ENCODE measurements at regions not wholly inside any gene's neighbourhood (a gene's known extent, or its start where the extent isn't known, plus 50 kb on each side); places are given as distances from the start of the nearest gene placed in this dataset.

GRCh38 chrY:12981074-12981473 lies 76.4 kb downstream of the DDX3Y start:
- DNase-seq (ENCODE audit: extremely low read depth in 1 of 11, low read depth in 9 of 11, low spot score in 4 of 11) = no peak

GRCh38 chrY:12982249-12982829 lies 77.7 kb downstream of the DDX3Y start:
- DNase-seq (ENCODE audit: extremely low read depth in 1 of 11, low read depth in 9 of 11, low spot score in 4 of 11) = no peak

GRCh38 chrY:12984637-12985344 lies 80.1 kb downstream of the DDX3Y start:
- DNase-seq (ENCODE audit: extremely low read depth in 1 of 11, low read depth in 9 of 11, low spot score in 4 of 11) = peak in 2 of 11 donors; percentile 3

GRCh38 chrY:13017493-13017892 lies 112.8 kb downstream of the DDX3Y start:
- DNase-seq (ENCODE audit: extremely low read depth in 1 of 11, low read depth in 9 of 11, low spot score in 4 of 11) = no peak

- DNase-seq (ENCODE audit: extremely low read depth in 1 of 11, low read depth in 9 of 11, low spot score in 4 of 11) = no peak
Observed at GRCh38 chrY:13019486-13019885, 114.8 kb downstream of the DDX3Y start.

GRCh38 chrY:13020839-13021238 lies 116.2 kb downstream of the DDX3Y start:
- no peak for DNase-seq (ENCODE audit: extremely low read depth in 1 of 11, low read depth in 9 of 11, low spot score in 4 of 11)

GRCh38 chrY:13023607-13024006 lies 118.9 kb downstream of the DDX3Y start:
- DNase-seq (ENCODE audit: extremely low read depth in 1 of 11, low read depth in 9 of 11, low spot score in 4 of 11) = no peak

- no peak for DNase-seq (ENCODE audit: extremely low read depth in 1 of 11, low read depth in 9 of 11, low spot score in 4 of 11)
Observed at GRCh38 chrY:13024447-13024846, 119.8 kb downstream of the DDX3Y start.

GRCh38 chrY:13026906-13027305 lies 122.2 kb downstream of the DDX3Y start:
- no peak for DNase-seq (ENCODE audit: extremely low read depth in 1 of 11, low read depth in 9 of 11, low spot score in 4 of 11)

GRCh38 chrY:13040232-13040631 lies 135.6 kb downstream of the DDX3Y start:
- DNase-seq (ENCODE audit: extremely low read depth in 1 of 11, low read depth in 9 of 11, low spot score in 4 of 11) = no peak

- DNase-seq (ENCODE audit: extremely low read depth in 1 of 11, low read depth in 9 of 11, low spot score in 4 of 11) = no peak
Observed at GRCh38 chrY:13053501-13053900, 148.8 kb downstream of the DDX3Y start.

- DNase-seq (ENCODE audit: extremely low read depth in 1 of 11, low read depth in 9 of 11, low spot score in 4 of 11) = no peak
Observed at GRCh38 chrY:13066372-13066771, 161.7 kb downstream of the DDX3Y start.

GRCh38 chrY:13068696-13069095 lies 164.0 kb downstream of the DDX3Y start:
- DNase-seq (ENCODE audit: extremely low read depth in 1 of 11, low read depth in 9 of 11, low spot score in 4 of 11) = no peak

- no peak for DNase-seq (ENCODE audit: extremely low read depth in 1 of 11, low read depth in 9 of 11, low spot score in 4 of 11)
Observed at GRCh38 chrY:13069111-13069510, 164.4 kb downstream of the DDX3Y start.

- DNase-seq (ENCODE audit: extremely low read depth in 1 of 11, low read depth in 9 of 11, low spot score in 4 of 11) = no peak
Observed at GRCh38 chrY:13082748-13083147, 178.1 kb downstream of the DDX3Y start.

GRCh38 chrY:13091575-13091974 lies 186.9 kb downstream of the DDX3Y start:
- DNase-seq (ENCODE audit: extremely low read depth in 1 of 11, low read depth in 9 of 11, low spot score in 4 of 11) = no peak

- no peak for DNase-seq (ENCODE audit: extremely low read depth in 1 of 11, low read depth in 9 of 11, low spot score in 4 of 11)
Observed at GRCh38 chrY:13092986-13093385, 188.3 kb downstream of the DDX3Y start.

GRCh38 chrY:13093461-13093860 lies 188.8 kb downstream of the DDX3Y start:
- DNase-seq (ENCODE audit: extremely low read depth in 1 of 11, low read depth in 9 of 11, low spot score in 4 of 11) = no peak

- no peak for DNase-seq (ENCODE audit: extremely low read depth in 1 of 11, low read depth in 9 of 11, low spot score in 4 of 11)
Observed at GRCh38 chrY:13094411-13094810, 189.7 kb downstream of the DDX3Y start.

- no peak for DNase-seq (ENCODE audit: extremely low read depth in 1 of 11, low read depth in 9 of 11, low spot score in 4 of 11)
Observed at GRCh38 chrY:13094904-13095600, 190.4 kb downstream of the DDX3Y start.

Measured in renal cortex interstitium (tissue), 11 donors.